H1 (cell line): ENCODE measurements at regions not wholly inside any gene's neighbourhood (a gene's known extent, or its start where the extent isn't known, plus 50 kb on each side); places are given as distances from the start of the nearest gene placed in this dataset.

Experiments used
- CTCF ChIA-PET: fragments of 300-600 bp; sonication (Branson Sonifier 250); formaldehyde crosslinking; loops from one replicate; lab custom pipeline; 2021; ENCODE audit not compliant: partially characterized antibody; lab: Charles Lee
- POLR2A ChIA-PET: fragments of 300-600 bp; sonication (Branson Sonifier 250); formaldehyde crosslinking; loops from one replicate; lab custom pipeline; 2021; ENCODE audit warnings: inconsistent platforms; ENCODE audit not compliant: partially characterized antibody; lab: Charles Lee
- DNase-seq, 2 experiments: peaks; one replicate each; pipeline versions ENCODE4 v3.0.0 to v3.0.0-alpha.2; 2010 to 2022; ENCODE audit warnings: low spot score in 2 of 2, low read depth in 1 of 2, mixed read lengths in 1 of 2
- FAIRE-seq: peaks from 2 replicates; lab custom pipeline; 2011; peaks lifted over from hg19 to GRCh38; lab: Jason Lieb, UNC
- H2AFZ ChIP-seq: 2 replicates; pipeline ENCODE4 v1.8.1; 2012; ENCODE audit warnings: low read length, inconsistent platforms
- H2AK5ac ChIP-seq: 2 replicates; pipeline ENCODE4 v1.6.1; 2013; ENCODE audit warnings: low read depth, low read length
- H2BK120ac ChIP-seq: replicated peaks from 2 replicates; pipeline ENCODE3; 2013; ENCODE audit warnings: low read depth, low read length, inconsistent platforms
- H2BK12ac ChIP-seq: 2 replicates; pipeline ENCODE4 v1.6.1; 2013; ENCODE audit warnings: low read depth, low read length
- H2BK15ac ChIP-seq: 2 replicates; pipeline ENCODE4 v1.6.1; 2013; ENCODE audit warnings: low read length
- H2BK20ac ChIP-seq: 2 replicates; pipeline ENCODE4 v1.6.1; 2013; ENCODE audit warnings: low read length
- H2BK5ac ChIP-seq: 2 replicates; pipeline ENCODE4 v1.6.1; 2013; ENCODE audit warnings: low read depth, low read length
- H3K14ac ChIP-seq: 2 replicates; pipeline ENCODE4 v1.6.1; 2013; ENCODE audit warnings: inconsistent platforms; ENCODE audit not compliant: insufficient read length
- H3K18ac ChIP-seq: 2 replicates; pipeline ENCODE4 v1.6.1; 2013; ENCODE audit warnings: low read length; ENCODE audit errors: extremely low read depth
- H3K23ac ChIP-seq: 2 replicates; pipeline ENCODE4 v1.6.1; 2013; ENCODE audit warnings: inconsistent platforms; ENCODE audit not compliant: insufficient read length
- H3K23me2 ChIP-seq: 2 replicates; pipeline ENCODE4 v1.6.1; 2013; ENCODE audit warnings: low read depth, low read length
- H3K27ac ChIP-seq: 2 replicates; pipeline ENCODE4 v1.6.1; 2011; ENCODE audit warnings: low read depth, low read length, inconsistent platforms
- H3K27me3 ChIP-seq, 4 experiments: replicated peaks in 1 of 4; 1 replicate in 1 of 4; 2 replicates in 3 of 4; pipeline versions ENCODE4 v1.6.1 to v1.8.1; 2011 to 2013; ENCODE audit warnings: low read length in 3 of 4, mild to moderate bottlenecking in 3 of 4, inconsistent platforms in 2 of 4, mixed read lengths in 2 of 4, moderate library complexity in 1 of 4; ENCODE audit not compliant: control insufficient read depth in 3 of 4, insufficient read depth in 3 of 4; ENCODE audit errors: extremely low read depth in 1 of 4
- H3K36me3 ChIP-seq, 4 experiments: 2 replicates each; pipeline versions ENCODE4 v1.6.1 to v1.8.1; 2011 to 2013; ENCODE audit warnings: mild to moderate bottlenecking in 4 of 4, low read length in 3 of 4, moderate library complexity in 2 of 4, control low read depth in 1 of 4, inconsistent platforms in 1 of 4; ENCODE audit not compliant: insufficient read depth in 4 of 4, control insufficient read depth in 2 of 4
- H3K4ac ChIP-seq: replicated peaks from 2 replicates; pipeline ENCODE3; 2013; ENCODE audit warnings: low read length, low read depth, mixed read lengths, inconsistent platforms; ENCODE audit not compliant: insufficient read length
- H3K4me1 ChIP-seq, 4 experiments: replicated peaks in 1 of 4; 1 replicate in 1 of 4; 2 replicates in 3 of 4; pipeline versions ENCODE4 v1.6.1 to v1.8.1; 2011 to 2013; ENCODE audit warnings: low read length in 3 of 4, inconsistent platforms in 2 of 4, mixed read lengths in 1 of 4; ENCODE audit not compliant: insufficient read depth in 4 of 4, control insufficient read depth in 3 of 4
- H3K4me2 ChIP-seq, 2 experiments: 2 replicates each; pipeline versions ENCODE4 v1.6.1 to v1.8.1; 2011 to 2013; ENCODE audit warnings: low read depth in 2 of 2, low read length in 2 of 2, control low read depth in 1 of 2, inconsistent platforms in 1 of 2, mild to moderate bottlenecking in 1 of 2; ENCODE audit not compliant: insufficient read depth in 1 of 2
- H3K4me3 ChIP-seq, 4 experiments: fragments of 200-600, 300-600 bp in 1 of 4; sonication (generic), shearing (Covaris generic), sonication (Bioruptor Twin) in 1 of 4; 2 replicates each; pipeline versions ENCODE4 v1.5.1 to v1.8.1; 2011 to 2016; ENCODE audit warnings: low read length in 4 of 4, low read depth in 3 of 4, control low read depth in 2 of 4, inconsistent platforms in 2 of 4, mild to moderate bottlenecking in 2 of 4, mixed read lengths in 1 of 4, moderate library complexity in 1 of 4; ENCODE audit not compliant: insufficient read depth in 2 of 4; ENCODE audit errors: extremely low read depth in 1 of 4
- H3K56ac ChIP-seq: replicated peaks from 2 replicates; pipeline ENCODE3; 2013; ENCODE audit warnings: low read depth, mild to moderate bottlenecking, mixed read lengths, low read length, inconsistent platforms; ENCODE audit not compliant: insufficient read length
- H3K79me1 ChIP-seq: 2 replicates; pipeline ENCODE4 v1.6.1; 2013; ENCODE audit warnings: low read depth, low read length, control low read depth
- H3K79me2 ChIP-seq, 2 experiments: 2 replicates each; pipeline versions ENCODE4 v1.6.1 to v1.8.1; 2012 to 2013; ENCODE audit warnings: low read length in 2 of 2, mild to moderate bottlenecking in 2 of 2, inconsistent platforms in 1 of 2; ENCODE audit not compliant: insufficient read depth in 2 of 2, control insufficient read depth in 1 of 2
- H3K9ac ChIP-seq, 4 experiments: replicated peaks in 1 of 4; 1 replicate in 1 of 4; 2 replicates in 3 of 4; pipeline versions ENCODE4 v1.6.1 to v1.8.1; 2011 to 2013; ENCODE audit warnings: low read depth in 3 of 4, low read length in 3 of 4, control low read depth in 2 of 4, mild to moderate bottlenecking in 2 of 4, moderate library complexity in 2 of 4, inconsistent platforms in 1 of 4; ENCODE audit errors: extremely low read depth in 1 of 4
- H3K9me3 ChIP-seq, 2 experiments: 2 replicates each; pipeline versions ENCODE4 v1.6.1 to v1.8.1; 2012 to 2013; ENCODE audit warnings: mild to moderate bottlenecking in 2 of 2, moderate library complexity in 2 of 2, control low read depth in 1 of 2, inconsistent platforms in 1 of 2, low read depth in 1 of 2, low read length in 1 of 2, mixed read lengths in 1 of 2; ENCODE audit not compliant: insufficient read depth in 2 of 2
- H4K20me1 ChIP-seq, 2 experiments: replicated peaks in 1 of 2; 2 replicates each; pipeline versions ENCODE3 to v1.8.1; 2011 to 2013; ENCODE audit warnings: inconsistent platforms in 2 of 2, low read length in 2 of 2, mild to moderate bottlenecking in 1 of 2; ENCODE audit not compliant: insufficient read depth in 2 of 2, control insufficient read depth in 1 of 2
- H4K5ac ChIP-seq: 2 replicates; pipeline ENCODE4 v1.6.1; 2013; ENCODE audit warnings: low read length, low read depth, mixed read lengths, inconsistent platforms; ENCODE audit not compliant: insufficient read length
- H4K8ac ChIP-seq: 2 replicates; pipeline ENCODE4 v1.8.0; 2013; ENCODE audit warnings: mild to moderate bottlenecking, moderate library complexity, low read length, inconsistent platforms; ENCODE audit not compliant: insufficient read depth; ENCODE audit errors: extremely low read depth
- H4K91ac ChIP-seq: replicated peaks from 2 replicates; pipeline ENCODE3; 2013; ENCODE audit warnings: low read length, mixed read lengths, inconsistent platforms; ENCODE audit not compliant: insufficient read length
- ATF3 ChIP-seq: IDR thresholded peaks from 2 replicates; pipeline ENCODE4 v1.6.1; 2011; ENCODE audit warnings: low read depth, mild to moderate bottlenecking, low read length; ENCODE audit not compliant: insufficient read depth
- BACH1 ChIP-seq: IDR thresholded peaks from 2 replicates; pipeline ENCODE4 v1.6.1; 2012; ENCODE audit warnings: low read length, improper control_type of control experiment
- EGR1 ChIP-seq: IDR thresholded peaks from 2 replicates; pipeline ENCODE4 v1.6.1; 2011; ENCODE audit warnings: low read depth, low read length, borderline replicate concordance
- GTF2F1 ChIP-seq: IDR thresholded peaks from 2 replicates; pipeline ENCODE4 v1.6.1; 2012; ENCODE audit warnings: low read depth, low read length, improper control_type of control experiment, borderline replicate concordance
- HDAC2 ChIP-seq, 2 experiments: fragments of 300-600 bp in 1 of 2; sonication (generic) in 1 of 2; IDR thresholded peaks; 2 replicates each; pipeline ENCODE4 v1.6.1; 2011 to 2012; ENCODE audit warnings: low read depth in 2 of 2, low read length in 2 of 2, mild to moderate bottlenecking in 2 of 2, moderate library complexity in 2 of 2, borderline replicate concordance in 1 of 2, inconsistent platforms in 1 of 2
- HDAC6 ChIP-seq: IDR thresholded peaks from one replicate; pipeline ENCODE4 v1.7.1; 2012; ENCODE audit warnings: low read depth, mild to moderate bottlenecking, inconsistent platforms, low read length, moderate library complexity
- NANOG ChIP-seq: IDR thresholded peaks from 2 replicates; pipeline ENCODE4 v1.6.1; 2011; ENCODE audit warnings: low read length, low read depth, mild to moderate bottlenecking, inconsistent platforms; ENCODE audit not compliant: insufficient read depth, poor library complexity, severe bottlenecking
- RFX5 ChIP-seq: IDR thresholded peaks from 2 replicates; pipeline ENCODE4 v1.6.1; 2011; ENCODE audit warnings: low read depth, low read length, improper control_type of control experiment, borderline replicate concordance
- RXRA ChIP-seq: IDR thresholded peaks from 2 replicates; pipeline ENCODE4 v1.6.1; 2011; ENCODE audit warnings: low read depth, mild to moderate bottlenecking, low read length, moderate library complexity; ENCODE audit not compliant: insufficient read depth
- TAF1 ChIP-seq: IDR thresholded peaks from 2 replicates; pipeline ENCODE4 v1.6.1; 2011; ENCODE audit warnings: mild to moderate bottlenecking, low read depth, low read length
- TCF12 ChIP-seq: IDR thresholded peaks from 2 replicates; pipeline ENCODE4 v1.6.1; 2011; ENCODE audit warnings: low read depth, mild to moderate bottlenecking, low read length
- USF2 ChIP-seq: IDR thresholded peaks from 2 replicates; pipeline ENCODE4 v1.6.1; 2011; ENCODE audit warnings: low read length, improper control_type of control experiment

- Histone ChIP-seq H3K36me3 (no peaks in the 10 kb centered on the region), H3K18ac (no peak overlapping the region), H2BK20ac (no peak overlapping the region), H2BK5ac (no peak overlapping the region), H2AK5ac (no peak overlapping the region), H2BK15ac (no peak overlapping the region), H3K4ac (no peak overlapping the region), H2BK120ac (no peak overlapping the region), H4K8ac (no peak overlapping the region), H3K9ac (no peak overlapping the region), H3K23me2 (no peaks in the 10 kb centered on the region), H2AFZ (no peak overlapping the region), H3K14ac (no peak overlapping the region), H3K23ac (no peak overlapping the region), H3K27ac (no peak overlapping the region), H3K27me3 (no peaks in the 10 kb centered on the region), H3K4me1 (no peaks in the 10 kb centered on the region), H4K5ac (no peak overlapping the region), H3K4me3 (no peak overlapping the region), H3K9me3 (no peaks in the 10 kb centered on the region), H3K79me2 (no peaks in the 10 kb centered on the region), H4K91ac (no peak overlapping the region), H3K4me2 (no peak overlapping the region), H3K79me1 (no peaks in the 10 kb centered on the region), H4K20me1 (no peaks in the 10 kb centered on the region), H3K56ac (no peak overlapping the region), H2BK12ac (no peak overlapping the region)
- ChIA-PET CTCF (interaction anchor here (0.9 to 1.5 kb wide), 2 partner anchors 15 to 65 kb away, joined by 3 to 4 read pairs; no protein-coding TSS in a partner anchor), POLR2A (no interaction called here)
- DNase-seq (no peak), FAIRE-seq (no peak)
- TF ChIP-seq HDAC2 (IDR thresholded peaks at IDR 0.05; ENCODE audit: borderline replicate concordance in 1 of 2, low read depth in 2 of 2, low read length in 2 of 2) (no peak), RFX5 (no peak), GTF2F1 (no peak), NANOG (no peak), ATF3 (no peak), TCF12 (no peak), BACH1 (no peak), HDAC6 (no peak), TAF1 (no peak), EGR1 (no peak), RXRA (no peak), USF2 (no peak)
Measured at GRCh38 chr4:79150820-79151416, 174.9 kb downstream of the NAA11 start.
